K562 (cell line): ENCODE measurements at regions not wholly inside any gene's neighbourhood (a gene's known extent, or its start where the extent isn't known, plus 50 kb on each side); places are given as distances from the start of the nearest gene placed in this dataset.

ENCODE experiments used
- ATAC-seq: fragments of 200-7000 bp; cut with Tn5 transposase; 3 replicates; pipeline ENCODE4 v1.9.1; 2020; ENCODE audit warnings: moderate library complexity
- BruUV-seq: library from RNA; stranded (reverse); fragments of 400-500 nt; replicated peaks from 2 replicates; lab custom pipeline; 2021; lab: Mats Ljungman, UMichigan
- CTCF ChIA-PET: fragments of 300-600 bp; formaldehyde crosslinking; extraction: SDS; loops from one replicate; lab custom pipeline; 2021; ENCODE audit warnings: low intra/inter-chr PET ratio; lab: Yijun Ruan, JAX
- POLR2A ChIA-PET: fragments of 300-600, 350-650 bp; sonication (Branson Sonifier 250); formaldehyde crosslinking; extraction: SDS; loops from one replicate; lab custom pipeline; 2021; ENCODE audit warnings: antibody characterized with exemption, inconsistent platforms; lab: Yijun Ruan, JAX
- DNase-seq, 4 experiments: peaks; one replicate each; pipeline versions ENCODE4 v3.0.0 to v3.0.0-alpha.2; 2011 to 2018; ENCODE audit warnings: low spot score in 3 of 4, mixed read lengths in 3 of 4; ENCODE audit errors: extremely low read depth in 1 of 4
- FAIRE-seq: peaks from 2 replicates; lab custom pipeline; 2011; peaks lifted over from hg19 to GRCh38; lab: Jason Lieb, UNC
- H2AFZ ChIP-seq: 2 replicates; pipeline ENCODE4 v1.6.0; 2011; ENCODE audit warnings: low read depth, low read length, control low read depth, inconsistent platforms
- H3K27ac ChIP-seq: fragments of 200-600 bp; 3 replicates; pipeline ENCODE4 v1.8.0; 2011; ENCODE audit warnings: low read depth, mild to moderate bottlenecking, control low read depth, inconsistent platforms, low read length, moderate library complexity, mixed read lengths; ENCODE audit errors: extremely low read depth
- H3K27me3 ChIP-seq, 2 experiments: fragments of 300-600 bp in 1 of 2; 2 replicates in 1 of 2; 3 replicates in 1 of 2; pipeline versions ENCODE4 v1.6.0 to v1.8.0; 2011; ENCODE audit warnings: inconsistent platforms in 2 of 2, low read length in 2 of 2, mild to moderate bottlenecking in 1 of 2, mixed read lengths in 1 of 2, moderate library complexity in 1 of 2; ENCODE audit not compliant: control insufficient read depth in 2 of 2, insufficient read depth in 2 of 2
- H3K36me3 ChIP-seq: fragments of 300-600 bp; 3 replicates; pipeline ENCODE4 v1.8.0; 2011; ENCODE audit warnings: mild to moderate bottlenecking, low read length, inconsistent platforms; ENCODE audit not compliant: control insufficient read depth, insufficient read depth
- H3K4me1 ChIP-seq, 2 experiments: fragments of 200-600 bp in 1 of 2; replicated peaks in 1 of 2; 2 replicates in 1 of 2; 3 replicates in 1 of 2; pipeline versions ENCODE4 v1.5.1 to v1.8.0; 2011; ENCODE audit warnings: inconsistent platforms in 2 of 2, low read length in 2 of 2, mild to moderate bottlenecking in 1 of 2, mixed read lengths in 1 of 2, moderate library complexity in 1 of 2; ENCODE audit not compliant: control insufficient read depth in 2 of 2, insufficient read depth in 2 of 2
- H3K4me2 ChIP-seq: 2 replicates; pipeline ENCODE4 v1.6.1; 2011; ENCODE audit warnings: low read length, control low read depth, inconsistent platforms, mixed read lengths; ENCODE audit not compliant: insufficient read depth
- H3K4me3 ChIP-seq: fragments of 200-600 bp; sonication (generic), shearing (Covaris generic); 2 replicates; pipeline ENCODE4 v1.5.1; 2016; ENCODE audit warnings: control low read depth, inconsistent platforms
- H3K79me2 ChIP-seq: fragments of 200-600 bp; 3 replicates; pipeline ENCODE4 v1.8.0; 2011; ENCODE audit warnings: low read length, inconsistent platforms; ENCODE audit not compliant: control insufficient read depth, insufficient read depth
- H3K9ac ChIP-seq, 2 experiments: 2 replicates each; pipeline versions ENCODE4 v1.6.0 to v1.6.1; 2011; ENCODE audit warnings: low read depth in 2 of 2, low read length in 2 of 2, control low read depth in 1 of 2, inconsistent platforms in 1 of 2, mild to moderate bottlenecking in 1 of 2, mixed read lengths in 1 of 2; ENCODE audit not compliant: insufficient read depth in 1 of 2
- H3K9me1 ChIP-seq: one replicate; pipeline ENCODE4 v1.6.0; 2011; ENCODE audit warnings: inconsistent platforms, mild to moderate bottlenecking, low read length, moderate library complexity; ENCODE audit not compliant: control insufficient read depth, insufficient read depth
- H3K9me3 ChIP-seq: replicated peaks from 2 replicates; pipeline ENCODE4 v1.5.1; 2011; ENCODE audit warnings: low read depth, low read length, inconsistent platforms; ENCODE audit not compliant: control insufficient read depth, insufficient read depth
- H4K20me1 ChIP-seq: replicated peaks from 2 replicates; pipeline ENCODE4 v1.6.1; 2011; ENCODE audit warnings: low read length, inconsistent platforms, mixed read lengths; ENCODE audit not compliant: control insufficient read depth, insufficient read depth
- GABPB2 ChIP-seq: fragments of 250-450 bp; sonication (Bioruptor Pico); conservative IDR thresholded peaks from 2 replicates; pipeline ENCODE4 v1.5.1; 2021; ENCODE audit warnings: mild to moderate bottlenecking
- MEIS2 ChIP-seq: fragments of 450-650 bp; IDR thresholded peaks from 2 replicates; pipeline ENCODE4 v1.6.1; 2014; ENCODE audit warnings: mild to moderate bottlenecking; ENCODE audit not compliant: partially characterized antibody
- REST ChIP-seq, 2 experiments: fragments of 450-650 bp; formaldehyde crosslinking in 1 of 2; IDR thresholded peaks; 2 replicates each; pipeline versions ENCODE4 v1.4.0 to v1.6.1; 2014 to 2020; ENCODE audit warnings: mild to moderate bottlenecking in 2 of 2, borderline replicate concordance in 1 of 2, low read depth in 1 of 2
- TAF7 ChIP-seq: fragments of 450-650 bp; IDR thresholded peaks from 2 replicates; pipeline ENCODE4 v1.6.1; 2016; ENCODE audit warnings: missing genetic modification characterization, missing compliant biosample characterization
- TBP ChIP-seq: optimal IDR thresholded peaks from 2 replicates; pipeline ENCODE3; 2011; ENCODE audit warnings: low read depth, low read length, improper control_type of control experiment
- WGBS: fragments of 100-300 bp; shearing (Covaris generic); methylation state at CpG from one replicate; pipeline ENCODE4 v1.1.6; 2016; ENCODE audit warnings: low coverage, mixed read lengths; ENCODE audit not compliant: insufficient coverage; ENCODE audit errors: missing lambda C conversion rate; 5-methylcytosine and 5-hydroxymethylcytosine counted together
- in situ Hi-C: fragments of 300-500 bp; cut with MboI; formaldehyde crosslinking; loops from 4 replicates; pipeline ENCODE4 v1.15.0; 2018; ENCODE audit warnings: inconsistent platforms, mixed read lengths
- intact Hi-C: fragments of 100-400 bp; cut with micrococcal nuclease; formaldehyde crosslinking; loops from 2 replicates; pipeline ENCODE4 v1.14.2; 2022
- TF ChIP-seq, protein P1 (sequence below): fragments of 250-450 bp; sonication (Bioruptor Pico); IDR thresholded peaks from 2 replicates; pipeline ENCODE4 v1.6.1; 2021; ENCODE audit warnings: mild to moderate bottlenecking
- TF ChIP-seq, protein P2 (sequence below): sonication (generic); formaldehyde crosslinking; IDR thresholded peaks from 2 replicates; pipeline ENCODE4 v1.8.0; 2022; ENCODE audit warnings: missing genetic modification reagents, mild to moderate bottlenecking, moderate library complexity, borderline replicate concordance

DNA sequence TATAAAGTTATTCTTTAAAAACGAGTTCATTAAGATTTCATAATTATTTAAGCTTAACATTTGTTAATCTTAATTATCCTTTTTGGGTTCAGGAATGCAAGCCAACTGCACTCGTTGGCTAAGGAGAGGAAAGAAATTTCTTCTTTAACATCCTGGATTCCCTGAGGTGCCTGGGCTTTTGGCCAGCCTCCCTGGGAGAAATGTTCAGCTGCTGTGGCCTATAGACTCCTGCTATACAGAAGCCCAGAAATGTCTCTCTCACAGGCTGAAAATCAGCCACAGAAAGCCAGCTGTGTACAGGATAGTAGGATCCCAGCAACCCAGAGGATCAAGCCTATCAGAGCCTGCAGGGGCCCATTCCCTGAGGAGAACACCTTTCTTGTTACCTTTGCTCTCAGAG is 430.3 kb downstream of the XIRP2 start:
- in situ Hi-C loops: no loop called here
- no peaks in the 10 kb centered on the region for H3K9me3 ChIP-seq
- CTCF ChIA-PET: no interaction called here
- H3K27me3 ChIP-seq: no peaks in the 10 kb centered on the region
- H3K4me3 ChIP-seq: no peak overlapping the region
- ATAC-seq (no peak), DNase-seq (no peak), FAIRE-seq (no peak)
- H4K20me1 ChIP-seq: no peaks in the 10 kb centered on the region
- no peaks in the 10 kb centered on the region for H3K79me2 ChIP-seq
- intact Hi-C loops: no loop called here
- BruUV-seq: no TSS peak
- no peak overlapping the region for H3K27ac ChIP-seq
- no peak for TF ChIP-seq TAF7 (tag)
- TF ChIP-seq, protein P1, sequence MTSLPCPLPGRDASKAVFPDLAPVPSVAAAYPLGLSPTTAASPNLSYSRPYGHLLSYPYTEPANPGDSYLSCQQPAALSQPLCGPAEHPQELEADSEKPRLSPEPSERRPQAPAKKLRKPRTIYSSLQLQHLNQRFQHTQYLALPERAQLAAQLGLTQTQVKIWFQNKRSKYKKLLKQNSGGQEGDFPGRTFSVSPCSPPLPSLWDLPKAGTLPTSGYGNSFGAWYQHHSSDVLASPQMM (CRISPR knock-in tag): no peak
- POLR2A ChIA-PET: no interaction called here
- no peaks in the 10 kb centered on the region for H3K9me1 ChIP-seq
- 0% methylated on average over 2 of the region's 2 CpGs for WGBS
- no peak overlapping the region for H2AFZ ChIP-seq
- H3K36me3 ChIP-seq: no peaks in the 10 kb centered on the region
- no peak overlapping the region for H3K9ac ChIP-seq
- no peaks in the 10 kb centered on the region for H3K4me1 ChIP-seq
- H3K4me2 ChIP-seq: no peak overlapping the region

GRCh38 chr2:167310442-167310841 is 422.2 kb downstream of the XIRP2 start:
- no TSS peak for BruUV-seq
- H3K4me2 ChIP-seq: no peak overlapping the region
- DNase-seq (no peak), ATAC-seq (no peak), FAIRE-seq (no peak)
- H4K20me1 ChIP-seq: no peaks in the 10 kb centered on the region
- no peak overlapping the region for H3K4me3 ChIP-seq
- no peaks in the 10 kb centered on the region for H3K27me3 ChIP-seq
- no peak overlapping the region for H3K27ac ChIP-seq
- H3K9me3 ChIP-seq: no peaks in the 10 kb centered on the region
- CTCF ChIA-PET: no interaction called here
- intact Hi-C loops: no loop called here
- WGBS: 0% methylated on average over 1 of the region's 1 CpG
- in situ Hi-C loops: no loop called here
- no peak overlapping the region for H2AFZ ChIP-seq
- no peak overlapping the region for H3K9ac ChIP-seq
- no peaks in the 10 kb centered on the region for H3K4me1 ChIP-seq
- POLR2A ChIA-PET: no interaction called here
- H3K36me3 ChIP-seq: no peaks in the 10 kb centered on the region
- H3K79me2 ChIP-seq: no peaks in the 10 kb centered on the region
- no peaks in the 10 kb centered on the region for H3K9me1 ChIP-seq
- TF ChIP-seq REST (IDR thresholded peaks at IDR 0.05; ENCODE audit: borderline replicate concordance) (no peak), REST (CRISPR knock-in tag; IDR thresholded peaks at IDR 0.05; ENCODE audit: low read depth) (no peak), MEIS2 (no peak), TBP (no peak), GABPB2 (CRISPR knock-in tag) (no peak)
- TF ChIP-seq, protein P2, sequence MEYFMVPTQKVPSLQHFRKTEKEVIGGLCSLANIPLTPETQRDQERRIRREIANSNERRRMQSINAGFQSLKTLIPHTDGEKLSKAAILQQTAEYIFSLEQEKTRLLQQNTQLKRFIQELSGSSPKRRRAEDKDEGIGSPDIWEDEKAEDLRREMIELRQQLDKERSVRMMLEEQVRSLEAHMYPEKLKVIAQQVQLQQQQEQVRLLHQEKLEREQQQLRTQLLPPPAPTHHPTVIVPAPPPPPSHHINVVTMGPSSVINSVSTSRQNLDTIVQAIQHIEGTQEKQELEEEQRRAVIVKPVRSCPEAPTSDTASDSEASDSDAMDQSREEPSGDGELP (CRISPR knock-in tag): no peak
